22Rv1 (cell line): ENCODE measurements at regions not wholly inside any gene's neighbourhood (a gene's known extent, or its start where the extent isn't known, plus 50 kb on each side); places are given as distances from the start of the nearest gene placed in this dataset.

Experiments used
- CTCF ChIP-seq: fragments of 450-650 bp; IDR thresholded peaks from 2 replicates; pipeline ENCODE4 v1.5.1; 2017; ENCODE audit warnings: mild to moderate bottlenecking
- ZFX ChIP-seq: fragments of 450-650 bp; IDR thresholded peaks from 2 replicates; pipeline ENCODE4 v1.6.1; 2017; ENCODE audit warnings: antibody characterized with exemption, borderline replicate concordance

GRCh38 chr11:15726221-15726746 lies 611.6 kb downstream of the INSC start:
- TF ChIP-seq CTCF (no peak), ZFX (no peak)
